Stimulated activated effector memory CD8-positive, alpha-beta T cell treated with anti-CD3 and anti-CD28 coated beads, Interleukin-12 subunit alpha, Interleukin-12 subunit beta, amount 100 ng/mL, for 72 hours (primary cell): ENCODE measurements at regions not wholly inside any gene's neighbourhood (a gene's known extent, or its start where the extent isn't known, plus 50 kb on each side); places are given as distances from the start of the nearest gene placed in this dataset.
"Not testable (repeated sequence)": the region's sequence is repeated elsewhere in the genome, so short reads cannot be mapped to it uniquely, and the experiment has no call there.

Experiments
- ATAC-seq: fragments of 150-1000 bp; cut with Tn5 transposase; 2 replicates; pipeline ENCODE4 v1.10.0; 2021
- DNase-seq, 2 donors: peaks; one replicate each; pipeline ENCODE4 v3.0.0; 2021 to 2022; ENCODE audit warnings: low spot score in 2 of 2
- H3K27ac Mint-ChIP-seq: one replicate; pipeline ENCODE4 v1.8.0; 2022; ENCODE audit warnings: mild to moderate bottlenecking, mixed read lengths
- H3K36me3 Mint-ChIP-seq: one replicate; pipeline ENCODE4 v1.8.0; 2022; ENCODE audit warnings: mild to moderate bottlenecking, mixed read lengths
- H3K4me1 Mint-ChIP-seq: one replicate; pipeline ENCODE4 v1.8.0; 2022; ENCODE audit warnings: mixed read lengths
- H3K4me3 Mint-ChIP-seq: one replicate; pipeline ENCODE4 v1.8.0; 2022; ENCODE audit warnings: mild to moderate bottlenecking, mixed read lengths
- H3K9me3 Mint-ChIP-seq: one replicate; pipeline ENCODE4 v1.8.0; 2022; ENCODE audit warnings: mixed read lengths

GRCh38 chr4:34335556-34335955 is 1908.8 kb downstream of the ARAP2 start:
- not testable (repeated sequence) for H3K27ac Mint-ChIP-seq, DNase-seq, H3K4me3 Mint-ChIP-seq

DNA sequence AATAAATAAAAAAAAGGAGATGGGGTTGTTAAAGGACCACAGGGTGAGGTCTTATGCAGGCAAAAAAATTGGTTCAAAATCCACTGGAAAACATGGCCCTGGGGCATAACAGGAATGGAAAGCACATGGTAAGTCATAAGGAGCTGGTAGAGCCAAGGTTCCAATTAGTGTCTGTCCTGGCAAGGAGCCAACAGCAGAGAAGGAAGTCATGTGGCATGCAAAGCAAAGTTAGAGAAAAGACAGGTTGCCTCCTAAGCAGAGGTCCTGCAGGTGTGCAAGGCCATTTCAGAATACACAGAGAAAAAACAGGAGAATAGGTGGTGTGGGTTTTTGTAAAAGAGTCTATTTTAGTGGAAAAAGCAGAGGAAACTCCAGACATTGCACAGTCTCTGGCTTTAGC is 1881.7 kb downstream of the ARAP2 start:
- ATAC-seq, result no peak
- no peak overlapping the region for H3K27ac Mint-ChIP-seq
- H3K9me3 Mint-ChIP-seq, result peaks cover 20% of the 10 kb centered on the region
- no peaks in the 10 kb centered on the region for H3K4me1 Mint-ChIP-seq
- no peak overlapping the region for H3K4me3 Mint-ChIP-seq
- no peaks in the 10 kb centered on the region for H3K36me3 Mint-ChIP-seq
- DNase-seq, result no peak

More at GRCh38 chr4:34335556-34335955, 1908.8 kb downstream of the ARAP2 start:
- ATAC-seq, H3K9me3 Mint-ChIP-seq, H3K36me3 Mint-ChIP-seq, H3K4me1 Mint-ChIP-seq: not testable (repeated sequence)

DNA sequence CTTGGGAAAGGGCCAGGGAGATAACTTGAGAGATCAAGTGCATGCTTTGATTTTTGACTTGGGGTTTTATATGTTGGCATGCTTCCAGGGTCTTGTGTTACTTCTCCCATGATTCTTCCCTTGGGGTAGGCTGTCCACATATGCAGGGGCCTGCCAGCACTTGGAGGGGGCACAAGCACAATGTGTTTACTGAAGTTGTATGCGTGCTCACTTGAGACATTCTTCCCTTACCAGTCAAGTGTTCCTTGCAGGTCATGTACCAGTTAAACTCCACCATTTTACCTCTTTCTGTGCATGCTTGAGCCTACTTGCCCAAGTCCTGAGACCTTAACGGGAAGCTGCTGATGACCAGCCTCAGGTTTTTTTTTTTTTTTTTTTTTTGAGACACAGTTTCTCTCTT is 1880.5 kb downstream of the ARAP2 start:
- Mint-ChIP-seq H3K4me3 (no peak overlapping the region), H3K4me1 (no peaks in the 10 kb centered on the region), H3K9me3 (peaks cover 16% of the 10 kb centered on the region), H3K36me3 (no peaks in the 10 kb centered on the region), H3K27ac (no peak overlapping the region)
- DNase-seq (no peak), ATAC-seq (no peak)

DNA sequence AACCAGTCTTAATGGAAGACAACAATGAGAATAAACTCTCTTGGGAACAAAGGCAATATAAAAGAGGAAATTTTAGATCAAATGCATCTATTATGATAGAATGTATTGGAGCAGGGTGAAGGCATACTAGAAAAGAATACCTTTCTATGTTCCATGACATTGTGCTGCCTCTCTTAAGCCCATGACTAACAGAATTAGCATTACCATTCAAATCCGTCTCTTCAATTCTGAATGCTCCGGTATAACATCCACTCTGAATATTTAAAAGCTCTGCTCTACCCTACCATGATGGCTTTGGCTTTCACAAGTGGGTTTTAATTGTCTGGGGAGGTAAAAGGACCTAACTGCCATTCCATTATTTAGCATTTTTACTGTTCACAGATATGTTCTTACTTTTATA is 1878.4 kb downstream of the ARAP2 start:
- DNase-seq (no peak), ATAC-seq (no peak)
- no peaks in the 10 kb centered on the region for H3K36me3 Mint-ChIP-seq
- H3K4me1 Mint-ChIP-seq, result no peaks in the 10 kb centered on the region
- H3K4me3 Mint-ChIP-seq, result no peak overlapping the region
- no peak overlapping the region for H3K27ac Mint-ChIP-seq
- peaks cover 19% of the 10 kb centered on the region for H3K9me3 Mint-ChIP-seq

GRCh38 chr4:34371676-34372075 is 1872.6 kb downstream of the ARAP2 start:
- Mint-ChIP-seq H3K4me1 (no peaks in the 10 kb centered on the region), H3K36me3 (no peaks in the 10 kb centered on the region), H3K4me3 (no peak overlapping the region), H3K27ac (no peak overlapping the region), H3K9me3 (peaks cover 11% of the 10 kb centered on the region)
- ATAC-seq (no peak), DNase-seq (no peak)

DNA sequence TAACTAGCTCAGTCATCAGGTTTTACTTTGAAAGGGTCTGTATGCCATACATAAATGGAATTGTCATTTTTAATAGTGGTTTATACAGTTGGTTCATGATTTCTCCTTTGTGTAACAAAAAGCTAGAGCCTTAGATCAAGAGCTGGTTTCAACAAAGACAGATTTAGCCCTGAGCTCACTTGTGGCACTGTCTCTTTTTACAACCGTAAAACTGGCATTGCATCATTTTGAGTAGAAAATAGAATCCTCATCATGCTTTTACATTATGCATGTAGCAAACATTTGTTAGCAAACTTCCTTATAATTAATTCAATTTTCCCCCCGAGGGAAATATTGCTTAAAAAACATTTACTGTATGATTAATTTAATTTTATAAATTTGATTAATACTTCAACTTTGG is 1871.5 kb downstream of the ARAP2 start:
- H3K36me3 Mint-ChIP-seq, result no peaks in the 10 kb centered on the region

DNA sequence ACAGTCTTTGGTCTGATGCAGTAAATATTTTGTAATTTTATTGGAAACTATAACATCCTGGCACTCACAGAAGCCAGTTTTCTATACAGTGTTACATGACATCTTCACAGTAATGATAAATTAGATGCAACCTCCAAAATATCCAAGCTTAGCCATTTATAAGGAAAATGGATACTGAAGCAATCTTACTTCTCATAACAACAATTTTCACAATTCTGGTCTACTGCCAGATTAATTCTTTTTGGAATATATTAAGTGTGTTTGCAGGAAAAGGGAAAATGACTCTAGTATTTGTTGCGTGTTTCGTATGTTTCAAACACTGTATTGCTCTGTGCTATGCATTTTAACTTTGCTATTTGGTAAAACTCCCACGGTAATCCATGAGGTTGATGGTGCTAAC is 1870.9 kb downstream of the ARAP2 start:
- Mint-ChIP-seq H3K4me1 (no peaks in the 10 kb centered on the region), H3K9me3 (peaks cover 10% of the 10 kb centered on the region), H3K36me3 (no peaks in the 10 kb centered on the region), H3K4me3 (no peak overlapping the region), H3K27ac (no peak overlapping the region)
- no peak for ATAC-seq
- DNase-seq, result no peak

More for the DNA sequence above, 1871.5 kb downstream of the ARAP2 start:
- Mint-ChIP-seq H3K4me1 (no peaks in the 10 kb centered on the region), H3K9me3 (peaks cover 10% of the 10 kb centered on the region), H3K4me3 (no peak overlapping the region), H3K27ac (no peak overlapping the region)
- no peak for DNase-seq
- ATAC-seq, result no peak

DNA sequence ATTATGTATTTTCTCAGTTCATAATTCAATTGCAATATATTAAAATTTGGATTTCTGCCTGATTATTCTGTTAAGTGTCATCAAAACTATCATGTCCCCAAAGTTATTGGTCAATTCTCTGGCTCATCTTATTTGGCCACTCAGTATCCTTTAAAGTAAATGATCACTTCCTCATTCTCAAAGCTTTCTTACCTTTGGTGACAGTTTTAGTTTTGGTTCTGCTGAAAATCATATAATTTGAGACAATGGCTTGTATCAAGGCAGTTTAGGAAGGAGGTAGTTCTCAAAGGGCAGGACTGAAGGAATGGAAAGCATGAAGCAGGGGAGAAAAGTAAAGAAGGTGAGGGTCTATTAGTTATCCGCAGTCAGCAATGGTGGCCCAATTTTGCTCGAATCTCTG is 1832.1 kb downstream of the ARAP2 start:
- H3K4me3 Mint-ChIP-seq, result no peak overlapping the region
- no peak for DNase-seq
- H3K9me3 Mint-ChIP-seq, result peaks cover 34% of the 10 kb centered on the region
- no peak for ATAC-seq
- H3K4me1 Mint-ChIP-seq, result no peaks in the 10 kb centered on the region
- no peaks in the 10 kb centered on the region for H3K36me3 Mint-ChIP-seq
- no peak overlapping the region for H3K27ac Mint-ChIP-seq

GRCh38 chr4:34412911-34413310 is 1831.4 kb downstream of the ARAP2 start:
- H3K27ac Mint-ChIP-seq, result no peak overlapping the region
- no peaks in the 10 kb centered on the region for H3K4me1 Mint-ChIP-seq
- H3K4me3 Mint-ChIP-seq, result no peak overlapping the region
- peaks cover 34% of the 10 kb centered on the region for H3K9me3 Mint-ChIP-seq
- no peaks in the 10 kb centered on the region for H3K36me3 Mint-ChIP-seq
- ATAC-seq (no peak), DNase-seq (no peak)

GRCh38 chr4:34417160-34417559 is 1827.2 kb downstream of the ARAP2 start:
- ATAC-seq, result no peak
- Mint-ChIP-seq H3K27ac (no peak overlapping the region), H3K9me3 (peaks cover 18% of the 10 kb centered on the region), H3K36me3 (no peaks in the 10 kb centered on the region), H3K4me3 (no peak overlapping the region), H3K4me1 (no peaks in the 10 kb centered on the region)
- DNase-seq, result no peak

- DNase-seq (no peak), ATAC-seq (no peak)
- no peaks in the 10 kb centered on the region for H3K4me1 Mint-ChIP-seq
- no peak overlapping the region for H3K4me3 Mint-ChIP-seq
- no peaks in the 10 kb centered on the region for H3K36me3 Mint-ChIP-seq
- H3K9me3 Mint-ChIP-seq, result peaks cover 8% of the 10 kb centered on the region
- H3K27ac Mint-ChIP-seq, result no peak overlapping the region
These were observed 1824.4 kb downstream of the ARAP2 start for GRCh38 chr4:34419871-34420270.

- peaks cover 8% of the 10 kb centered on the region for H3K9me3 Mint-ChIP-seq
- H3K4me3 Mint-ChIP-seq, result no peak overlapping the region
- DNase-seq, result no peak
- H3K27ac Mint-ChIP-seq, result no peak overlapping the region
- H3K4me1 Mint-ChIP-seq, result no peaks in the 10 kb centered on the region
- ATAC-seq, result no peak
- H3K36me3 Mint-ChIP-seq, result no peaks in the 10 kb centered on the region
These were observed 1821.7 kb downstream of the ARAP2 start for GRCh38 chr4:34422472-34423175.

DNA sequence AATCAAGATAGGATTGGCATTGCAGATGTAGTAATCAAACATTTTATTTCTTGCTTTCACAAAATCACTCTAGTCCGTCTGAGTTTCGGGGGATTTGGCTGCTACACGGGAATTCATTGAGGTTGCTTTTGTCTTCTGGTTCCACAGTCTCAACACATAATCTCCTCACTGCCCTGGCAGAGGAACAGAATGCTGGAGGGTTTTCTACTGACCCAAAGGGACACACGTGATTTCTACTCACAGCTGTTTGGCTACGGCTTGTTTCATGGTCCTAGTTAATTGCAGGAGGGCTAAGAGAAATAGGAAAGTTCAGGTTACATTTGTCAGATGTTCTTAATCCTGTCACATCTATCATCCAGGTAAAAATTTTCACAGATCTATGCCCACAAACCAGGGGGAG is 1811.6 kb downstream of the ARAP2 start:
- Mint-ChIP-seq H3K9me3 (peaks cover 13% of the 10 kb centered on the region), H3K4me1 (no peaks in the 10 kb centered on the region), H3K4me3 (no peak overlapping the region), H3K36me3 (no peaks in the 10 kb centered on the region), H3K27ac (no peak overlapping the region)
- no peak for ATAC-seq
- no peak for DNase-seq

- not testable (repeated sequence) for H3K36me3 Mint-ChIP-seq, H3K9me3 Mint-ChIP-seq, H3K27ac Mint-ChIP-seq, H3K4me1 Mint-ChIP-seq, DNase-seq, H3K4me3 Mint-ChIP-seq, ATAC-seq
These were observed 1809.9 kb downstream of the ARAP2 start for GRCh38 chr4:34434377-34434776.

DNA sequence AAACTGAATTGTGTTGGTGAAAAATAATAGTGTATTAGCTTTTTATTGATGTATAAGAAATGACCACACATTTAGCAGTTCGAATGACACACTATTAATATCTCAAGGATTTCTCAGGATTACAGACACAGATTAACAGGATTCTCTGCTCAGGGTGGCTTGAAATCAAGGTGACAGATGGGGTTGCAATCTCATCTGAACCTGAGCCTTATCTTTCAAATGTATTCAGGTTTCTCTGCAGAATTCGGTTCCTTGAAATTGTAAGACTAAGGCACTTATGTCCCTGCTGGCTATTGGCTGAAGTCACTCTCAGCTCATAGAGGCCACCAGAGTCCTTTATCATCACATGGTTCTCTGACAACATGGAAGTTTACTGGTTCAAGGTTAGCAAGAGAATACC is 1780.1 kb downstream of the ARAP2 start:
- Mint-ChIP-seq H3K4me1 (no peaks in the 10 kb centered on the region), H3K4me3 (no peak overlapping the region), H3K9me3 (peaks cover 19% of the 10 kb centered on the region), H3K27ac (no peak overlapping the region), H3K36me3 (no peaks in the 10 kb centered on the region)
- ATAC-seq (no peak), DNase-seq (no peak)

GRCh38 chr4:34466411-34466810 is 1777.9 kb downstream of the ARAP2 start:
- no peak for DNase-seq
- Mint-ChIP-seq H3K9me3 (peaks cover 14% of the 10 kb centered on the region), H3K4me3 (no peak overlapping the region), H3K36me3 (no peaks in the 10 kb centered on the region), H3K4me1 (no peaks in the 10 kb centered on the region), H3K27ac (no peak overlapping the region)
- ATAC-seq, result no peak

DNA sequence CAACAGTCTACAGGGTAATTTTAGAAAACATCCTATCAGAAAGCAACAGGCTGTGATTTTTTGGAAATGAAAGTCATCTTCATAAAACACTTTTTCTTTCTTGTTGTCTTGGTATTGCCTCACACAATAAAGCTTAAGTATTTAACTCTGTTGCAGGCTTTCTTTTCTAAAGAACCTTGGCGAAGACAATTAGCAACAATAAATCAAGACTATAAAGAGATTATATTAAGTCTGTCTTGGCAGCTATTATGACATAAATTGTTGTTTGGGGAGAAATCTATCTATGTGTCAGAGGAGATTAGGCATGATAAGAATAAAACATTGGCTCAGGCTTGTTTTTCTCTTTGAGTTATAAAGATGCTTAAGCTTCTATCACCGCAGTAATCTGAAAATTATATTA is 1774.8 kb downstream of the ARAP2 start:
- Mint-ChIP-seq H3K9me3 (peaks cover 13% of the 10 kb centered on the region), H3K4me3 (no peak overlapping the region), H3K27ac (no peak overlapping the region), H3K36me3 (no peaks in the 10 kb centered on the region), H3K4me1 (no peaks in the 10 kb centered on the region)
- ATAC-seq (no peak), DNase-seq (no peak)
